Activated CD8-positive, alpha-beta T cell treated with anti-CD3 and anti-CD28 coated beads for 36 hours (primary cell): ENCODE measurements at regions not wholly inside any gene's neighbourhood (a gene's known extent, or its start where the extent isn't known, plus 50 kb on each side); places are given as distances from the start of the nearest gene placed in this dataset.

Experiments
- ATAC-seq: fragments of 200-7000 bp; cut with Tn5 transposase; one replicate; pipeline ENCODE4 v1.10.0; 2021; ENCODE audit warnings: mild to moderate bottlenecking, moderate library complexity
- CTCF ChIA-PET: fragments of 350-600 bp; sonication (Branson Sonifier 250); formaldehyde crosslinking; loops from one replicate; lab custom pipeline; 2021; ENCODE audit warnings: antibody characterized with exemption; lab: Charles Lee
- POLR2A ChIA-PET: fragments of 350-600 bp; sonication (Branson Sonifier 250); formaldehyde crosslinking; loops from one replicate; lab custom pipeline; 2021; ENCODE audit warnings: antibody characterized with exemption; lab: Charles Lee
- DNase-seq: peaks from one replicate; pipeline ENCODE4 v3.0.0-alpha.2; 2020
- H3K27ac Mint-ChIP-seq: one replicate; pipeline ENCODE4 v1.8.0; 2021; ENCODE audit warnings: mild to moderate bottlenecking, mixed read lengths
- H3K27me3 Mint-ChIP-seq: one replicate; pipeline ENCODE4 v1.8.0; 2021; ENCODE audit warnings: mixed read lengths
- H3K36me3 Mint-ChIP-seq: one replicate; pipeline ENCODE4 v1.8.0; 2021; ENCODE audit warnings: low read depth, mixed read lengths
- H3K4me1 Mint-ChIP-seq: one replicate; pipeline ENCODE4 v1.8.0; 2021; ENCODE audit warnings: low read depth, mixed read lengths
- H3K4me3 Mint-ChIP-seq: one replicate; pipeline ENCODE4 v1.8.0; 2021; ENCODE audit warnings: mild to moderate bottlenecking, moderate library complexity, mixed read lengths
- H3K9me3 Mint-ChIP-seq: one replicate; pipeline ENCODE4 v1.8.0; 2021; ENCODE audit warnings: mixed read lengths
- CTCF ChIP-seq: fragments of 200-600 bp; IDR thresholded peaks from one replicate; pipeline ENCODE4 v1.8.0; 2022; ENCODE audit warnings: antibody characterized with exemption, mild to moderate bottlenecking
- intact Hi-C: fragments of 100-400 bp; cut with micrococcal nuclease; formaldehyde crosslinking; loops from one replicate; pipeline ENCODE4 v1.10.0; 2022

- Mint-ChIP-seq H3K4me1 (no peaks in the 10 kb centered on the region), H3K27ac (no peak overlapping the region), H3K9me3 (no peaks in the 10 kb centered on the region), H3K4me3 (no peak overlapping the region), H3K36me3 (no peaks in the 10 kb centered on the region), H3K27me3 (no peaks in the 10 kb centered on the region)
- ATAC-seq (no peak), DNase-seq (no peak)
- CTCF ChIA-PET = no interaction called here
- intact Hi-C loops = no loop called here
- TF ChIP-seq CTCF = no peak
- POLR2A ChIA-PET = no interaction called here
Measured at GRCh38 chr22:49619301-49619700, 208.4 kb downstream of the BRD1 start.

GRCh38 chr22:49618677-49618953 lies 209.1 kb downstream of the BRD1 start:
- no peak for TF ChIP-seq CTCF
- ChIA-PET CTCF (no interaction called here), POLR2A (no interaction called here)
- Mint-ChIP-seq H3K9me3 (no peaks in the 10 kb centered on the region), H3K4me1 (no peaks in the 10 kb centered on the region), H3K4me3 (no peak overlapping the region), H3K27me3 (no peaks in the 10 kb centered on the region), H3K36me3 (peaks cover under 1% of the 10 kb centered on the region), H3K27ac (no peak overlapping the region)
- intact Hi-C loops = no loop called here
- DNase-seq (no peak), ATAC-seq (no peak)

- H3K27me3 Mint-ChIP-seq = no peaks in the 10 kb centered on the region
- no peaks in the 10 kb centered on the region for H3K4me1 Mint-ChIP-seq
- peaks cover 3% of the 10 kb centered on the region for H3K36me3 Mint-ChIP-seq
- DNase-seq (no peak), ATAC-seq (no peak)
- ChIA-PET CTCF (no interaction called here), POLR2A (no interaction called here)
- peaks cover 1% of the 10 kb centered on the region for H3K9me3 Mint-ChIP-seq
- H3K4me3 Mint-ChIP-seq = no peak overlapping the region
- H3K27ac Mint-ChIP-seq = no peak overlapping the region
- intact Hi-C loops = no loop called here
- TF ChIP-seq CTCF = no peak
Measured at GRCh38 chr22:49617866-49618676, 209.6 kb downstream of the BRD1 start.

DNA sequence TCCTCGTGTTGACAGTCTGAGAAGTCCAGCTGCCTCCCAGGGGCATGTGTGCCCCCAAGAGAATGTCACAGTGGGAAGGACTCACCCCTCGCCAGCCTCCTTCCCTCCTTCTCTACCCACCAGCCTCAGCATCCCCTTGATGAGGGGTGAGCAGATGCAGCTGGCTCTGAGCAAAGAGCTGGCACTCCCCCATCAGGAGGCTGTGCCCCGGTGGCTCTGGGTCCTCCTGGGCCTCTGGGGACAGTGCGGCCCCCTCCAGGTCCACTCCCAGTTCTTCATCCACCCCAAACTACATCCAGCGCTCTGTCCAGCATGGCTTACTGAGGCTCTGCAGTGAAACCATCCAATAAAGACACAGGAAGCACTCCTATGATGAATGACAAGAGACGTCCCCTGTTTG lies 210.4 kb downstream of the BRD1 start:
- Mint-ChIP-seq H3K9me3 (peaks cover 5% of the 10 kb centered on the region), H3K4me1 (no peaks in the 10 kb centered on the region), H3K36me3 (peaks cover 8% of the 10 kb centered on the region), H3K27ac (no peak overlapping the region), H3K4me3 (no peak overlapping the region), H3K27me3 (no peaks in the 10 kb centered on the region)
- ChIA-PET POLR2A (no interaction called here), CTCF (no interaction called here)
- ATAC-seq (no peak), DNase-seq (no peak)
- no peak for TF ChIP-seq CTCF
- intact Hi-C loops = no loop called here

- Mint-ChIP-seq H3K27ac (no peak overlapping the region), H3K4me3 (no peak overlapping the region), H3K27me3 (no peaks in the 10 kb centered on the region), H3K4me1 (no peaks in the 10 kb centered on the region), H3K9me3 (peaks cover 5% of the 10 kb centered on the region), H3K36me3 (peaks cover 8% of the 10 kb centered on the region)
- intact Hi-C loops = no loop called here
- no peak for DNase-seq
- no peak for TF ChIP-seq CTCF
- ChIA-PET POLR2A (no interaction called here), CTCF (no interaction called here)
- ATAC-seq = no peak
Measured at GRCh38 chr22:49616356-49617231, 211.1 kb downstream of the BRD1 start.
